Pons (tissue), 1 donor: ENCODE measurements at regions not wholly inside any gene's neighbourhood (a gene's known extent, or its start where the extent isn't known, plus 50 kb on each side); places are given as distances from the start of the nearest gene placed in this dataset.
"Not testable (repeated sequence)": the region's sequence is repeated elsewhere in the genome, so short reads cannot be mapped to it uniquely, and the experiment has no call there.

Experiments
- DNase-seq: peaks from one replicate; pipeline ENCODE4 v3.0.0-alpha.2; 2016; ENCODE audit warnings: low spot score

DNA sequence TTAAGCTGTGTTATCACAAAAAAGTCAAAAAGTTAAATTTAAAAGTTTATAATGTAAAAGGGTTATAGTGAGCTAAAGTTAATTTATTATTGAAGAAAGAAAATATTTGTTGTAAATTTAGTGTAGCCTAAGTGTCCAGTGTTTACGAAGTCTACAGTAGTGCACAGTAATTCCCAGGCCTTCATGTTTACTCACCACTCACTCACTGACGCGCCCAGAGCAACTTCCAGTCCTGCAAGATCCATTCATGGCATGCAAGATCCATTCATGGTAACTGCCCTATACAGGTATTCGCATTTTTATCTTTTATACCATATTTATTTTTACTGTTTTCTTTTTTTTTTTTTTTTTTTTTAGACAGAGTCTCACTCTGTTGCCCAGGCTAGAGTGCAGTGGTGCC lies 69.5 kb downstream of the TPRA1 start:
- no peak for DNase-seq

DNA sequence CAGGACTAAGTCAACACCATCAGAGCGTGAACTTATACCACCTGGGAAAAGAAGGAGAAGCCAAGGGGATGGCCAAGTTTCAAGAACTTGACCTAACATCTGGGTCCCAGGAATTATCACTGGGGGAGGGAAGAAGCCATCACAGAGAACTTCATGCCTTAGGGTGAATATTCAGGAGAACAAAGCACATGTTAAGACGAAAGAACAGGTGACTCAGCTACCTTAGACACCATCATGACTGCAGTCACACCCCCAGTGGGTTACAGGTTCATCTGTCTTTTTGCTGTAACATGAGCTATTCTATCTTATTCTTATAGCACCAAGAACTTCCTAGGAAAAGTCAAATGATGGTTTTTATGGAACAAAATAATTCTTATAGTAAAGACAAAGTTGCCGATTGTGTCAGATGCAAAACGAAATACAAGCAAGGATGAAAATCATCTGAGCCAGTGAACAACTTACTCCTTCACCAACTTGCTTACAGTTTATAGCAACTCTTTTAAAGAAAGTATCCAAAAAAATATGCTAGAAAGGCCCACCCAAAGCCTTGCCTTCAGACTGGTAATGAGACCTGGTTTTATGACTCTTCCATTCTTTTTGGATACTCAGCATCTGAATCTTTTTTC lies 72.0 kb downstream of the TPRA1 start:
- no peak for DNase-seq

DNA sequence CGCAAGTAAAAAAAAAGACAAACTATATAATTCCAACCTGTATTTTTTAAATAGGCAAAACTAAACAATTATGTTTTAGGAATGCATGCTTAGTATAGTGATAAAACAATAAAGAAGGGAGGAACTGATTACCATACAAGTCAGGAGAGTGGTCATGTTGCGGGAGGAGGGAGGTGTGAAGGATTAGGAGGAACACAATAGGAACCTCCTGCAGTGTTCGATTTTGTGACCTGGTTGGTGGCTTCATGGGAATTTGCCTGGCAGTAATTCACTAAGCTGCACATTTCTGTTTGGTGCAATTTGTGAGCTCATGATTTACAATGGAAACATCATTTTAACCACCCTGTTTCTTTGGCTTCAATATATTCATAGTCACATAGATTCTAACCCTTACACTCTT lies 78.3 kb downstream of the TPRA1 start:
- DNase-seq = no peak

DNA sequence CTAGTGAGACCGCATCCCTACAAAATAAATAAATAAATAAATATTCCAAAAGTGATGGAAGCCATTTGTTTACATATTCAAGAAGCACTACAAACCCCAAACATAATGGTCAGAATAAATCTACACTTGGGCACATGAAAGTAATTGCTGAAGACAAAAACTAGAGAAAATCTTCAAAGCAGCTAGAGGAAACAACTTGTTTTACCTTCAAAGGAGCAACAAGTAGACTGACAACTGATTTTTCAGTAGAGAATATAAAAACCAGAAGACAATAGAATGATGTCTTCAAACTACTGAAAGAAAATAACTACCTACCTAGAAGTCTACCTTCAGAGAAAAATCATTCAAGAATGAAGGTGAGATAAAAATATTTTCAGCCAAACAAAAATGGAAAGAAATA lies 89.4 kb downstream of the TPRA1 start:
- no peak for DNase-seq

DNA sequence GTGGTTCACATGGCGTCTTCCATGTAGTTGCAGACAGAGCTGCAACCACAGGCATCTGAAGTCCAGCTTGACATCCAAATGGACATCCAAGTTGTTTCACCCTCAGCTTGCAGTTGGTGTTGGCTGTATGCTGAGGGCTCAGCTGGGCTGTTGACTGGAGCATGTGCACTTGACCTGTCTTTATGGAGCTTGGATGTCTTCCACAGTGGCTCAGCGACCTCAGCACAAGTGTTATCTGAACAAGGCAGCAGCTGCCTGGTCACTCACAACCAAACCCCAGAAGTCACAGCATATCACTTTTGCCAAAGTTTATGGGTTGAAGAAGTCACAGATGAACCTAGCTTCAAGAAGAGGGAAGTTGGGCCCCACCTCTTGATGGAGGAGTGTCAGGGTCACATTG lies 92.9 kb downstream of the TPRA1 start:
- DNase-seq = no peak

DNA sequence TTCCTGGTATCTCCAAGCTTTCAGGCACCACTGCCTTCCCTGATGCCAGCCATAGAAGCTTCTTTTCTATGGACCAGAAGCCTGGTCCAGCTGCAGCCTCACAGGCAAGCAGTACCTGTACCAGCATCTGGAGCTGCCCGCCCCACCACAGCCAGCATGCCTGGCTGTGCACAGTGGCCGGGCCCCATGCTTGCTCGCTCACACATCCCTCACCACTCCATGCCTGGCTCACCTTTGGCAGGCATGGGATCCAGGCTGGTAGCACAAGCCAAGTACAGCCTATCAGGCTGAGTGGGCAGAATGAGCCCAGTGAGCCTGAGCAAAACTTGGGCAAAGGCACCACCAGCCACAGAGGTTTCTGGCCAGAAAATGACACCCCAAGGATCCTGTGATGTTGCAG lies 93.4 kb downstream of the TPRA1 start:
- DNase-seq = no peak

DNA sequence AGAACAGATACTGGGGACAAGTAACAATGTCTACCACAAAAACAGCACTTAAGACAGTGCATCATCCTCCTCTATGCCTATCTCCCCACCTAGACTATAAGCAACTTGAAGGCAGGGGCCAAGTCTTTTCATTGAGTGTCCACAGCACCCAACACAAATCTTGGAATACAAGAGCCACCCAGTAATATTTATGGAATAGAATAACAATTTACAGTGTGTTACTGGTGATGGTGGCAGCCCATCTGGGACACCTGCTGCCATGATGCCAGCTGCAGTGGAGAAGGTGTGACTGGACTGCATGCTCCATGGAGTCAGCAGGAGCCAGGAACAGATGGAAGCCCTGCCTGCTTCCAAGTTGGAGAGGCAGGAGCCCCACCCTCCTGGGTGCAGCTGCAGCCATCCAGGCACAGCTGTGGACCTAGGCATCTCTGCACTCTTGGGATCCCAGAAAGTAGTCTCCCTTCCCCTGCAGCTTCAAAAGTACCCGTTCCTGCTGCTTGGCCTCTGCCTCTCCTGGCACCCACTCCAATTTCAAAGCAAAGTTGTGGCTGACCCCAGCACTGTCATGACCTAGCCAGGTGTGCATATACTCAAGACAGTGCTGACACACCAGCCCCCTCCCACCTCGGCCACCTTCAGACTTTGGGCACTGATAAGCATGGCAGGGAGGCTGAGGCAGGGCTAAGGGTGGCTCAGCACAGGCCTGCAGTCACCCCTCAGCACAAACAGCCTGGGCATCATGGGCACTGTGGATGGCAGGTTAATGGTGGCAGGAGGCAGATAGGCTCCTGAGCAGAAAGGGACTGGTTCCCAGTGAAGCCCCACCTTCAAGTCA lies 94.5 kb downstream of the TPRA1 start:
- no peak for DNase-seq

DNA sequence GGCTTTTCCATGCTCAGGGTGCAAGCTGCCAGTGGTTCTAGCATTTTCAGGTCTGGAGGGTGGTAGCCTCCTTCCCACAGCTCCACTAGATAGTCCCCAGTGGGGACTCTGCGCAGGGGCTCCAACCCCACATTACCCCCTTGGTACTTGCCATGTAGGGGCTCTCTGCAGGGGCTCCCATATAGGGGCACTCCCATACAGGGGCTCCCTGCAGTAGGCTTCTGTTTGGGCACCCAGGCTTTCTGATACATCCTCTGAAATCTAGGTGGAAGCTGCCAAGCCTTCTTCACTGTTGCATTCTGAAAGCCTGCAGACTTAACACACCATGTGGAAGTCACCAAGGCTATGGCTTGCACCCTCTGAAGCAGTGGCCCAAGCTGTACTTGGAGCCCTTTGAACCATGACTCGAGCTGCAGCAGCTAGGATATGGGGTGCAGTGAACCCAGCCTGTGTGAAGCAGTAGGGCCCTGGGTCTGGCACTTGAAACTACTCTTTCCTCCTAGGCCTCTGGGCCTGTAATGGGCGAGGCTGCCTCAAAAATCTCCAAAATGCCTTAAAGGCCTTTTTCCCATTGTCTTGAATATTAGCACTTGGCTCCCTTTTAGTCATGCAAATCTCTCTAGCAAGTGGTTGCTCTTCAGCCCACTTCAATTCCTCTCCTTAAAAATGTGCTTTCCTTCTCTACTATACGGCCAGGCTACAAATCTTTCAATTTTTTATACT lies 96.4 kb downstream of the TPRA1 start:
- DNase-seq = no peak

DNA sequence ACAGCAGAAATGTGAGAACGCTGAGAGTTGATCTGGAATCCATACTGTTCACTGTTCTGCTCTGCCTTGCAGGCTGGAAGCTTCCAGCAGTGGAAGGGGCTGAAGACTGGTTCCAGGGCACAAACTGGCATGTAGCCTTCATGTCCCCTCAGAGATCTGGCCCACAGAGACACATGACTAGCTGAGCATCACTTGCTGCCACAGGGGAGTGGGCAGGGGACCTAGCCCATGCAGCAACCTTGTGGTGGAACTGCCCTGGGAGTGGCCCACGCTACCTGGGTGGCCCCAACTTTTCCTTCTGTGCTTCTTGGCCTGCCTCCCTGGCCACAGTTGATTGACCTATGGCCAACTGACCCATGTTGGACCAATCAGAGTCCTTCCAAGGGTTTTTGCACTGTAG lies 98.1 kb downstream of the TPRA1 start:
- DNase-seq = no peak

DNA sequence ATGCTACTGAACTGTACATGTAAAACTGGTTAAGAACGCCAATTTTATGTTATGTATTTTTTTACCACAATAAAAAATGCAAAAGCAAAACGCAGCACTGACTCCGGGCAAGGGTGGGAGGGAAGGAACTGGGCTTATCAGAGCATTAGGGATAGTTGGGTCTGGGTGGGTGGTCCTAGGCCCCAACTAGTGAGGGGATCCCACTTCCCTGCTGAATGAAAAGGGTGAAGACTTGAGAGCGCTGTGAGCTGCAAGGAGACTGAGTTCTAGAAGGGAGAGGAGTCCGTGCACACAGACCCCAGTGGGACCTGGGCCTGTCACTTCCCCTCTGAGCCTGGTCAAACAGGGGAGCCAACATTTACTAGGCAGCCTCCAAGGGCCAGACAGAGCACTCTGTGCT lies 98.6 kb downstream of the TPRA1 start:
- no peak for DNase-seq

DNA sequence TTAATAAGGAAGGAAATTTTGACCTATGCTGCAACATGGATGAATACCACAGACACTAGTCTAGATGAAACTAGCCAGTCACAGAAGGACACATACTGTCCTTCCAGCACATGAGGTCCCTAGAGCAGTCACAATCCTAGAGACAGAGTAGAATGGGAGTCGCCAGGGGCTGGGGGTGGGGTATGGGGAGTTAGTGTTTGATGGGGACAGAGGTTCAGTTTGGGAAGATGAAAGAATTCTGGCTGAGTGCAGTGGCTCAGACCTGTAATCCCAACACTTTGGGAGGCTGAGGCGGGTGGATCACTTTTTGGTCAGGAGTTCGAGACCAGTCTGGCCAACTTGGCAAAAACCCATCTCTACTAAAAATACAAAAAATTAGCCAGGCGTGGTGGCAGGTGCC lies 99.2 kb downstream of the TPRA1 start:
- no peak for DNase-seq

DNA sequence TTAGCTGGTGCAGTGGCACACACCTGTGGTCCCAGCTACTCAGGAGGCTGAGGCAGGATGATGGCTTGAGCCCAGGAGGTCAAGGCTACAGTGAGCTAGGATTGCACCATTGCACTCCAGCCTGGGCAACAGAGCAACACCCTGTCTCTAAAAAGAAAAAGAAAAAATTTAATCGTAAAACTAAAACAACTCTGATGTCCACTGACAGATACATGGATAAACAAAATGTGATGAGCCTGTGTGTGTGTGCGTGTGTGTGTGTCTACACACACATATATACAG lies 99.6 kb downstream of the TPRA1 start:
- DNase-seq = not testable (repeated sequence)

DNA sequence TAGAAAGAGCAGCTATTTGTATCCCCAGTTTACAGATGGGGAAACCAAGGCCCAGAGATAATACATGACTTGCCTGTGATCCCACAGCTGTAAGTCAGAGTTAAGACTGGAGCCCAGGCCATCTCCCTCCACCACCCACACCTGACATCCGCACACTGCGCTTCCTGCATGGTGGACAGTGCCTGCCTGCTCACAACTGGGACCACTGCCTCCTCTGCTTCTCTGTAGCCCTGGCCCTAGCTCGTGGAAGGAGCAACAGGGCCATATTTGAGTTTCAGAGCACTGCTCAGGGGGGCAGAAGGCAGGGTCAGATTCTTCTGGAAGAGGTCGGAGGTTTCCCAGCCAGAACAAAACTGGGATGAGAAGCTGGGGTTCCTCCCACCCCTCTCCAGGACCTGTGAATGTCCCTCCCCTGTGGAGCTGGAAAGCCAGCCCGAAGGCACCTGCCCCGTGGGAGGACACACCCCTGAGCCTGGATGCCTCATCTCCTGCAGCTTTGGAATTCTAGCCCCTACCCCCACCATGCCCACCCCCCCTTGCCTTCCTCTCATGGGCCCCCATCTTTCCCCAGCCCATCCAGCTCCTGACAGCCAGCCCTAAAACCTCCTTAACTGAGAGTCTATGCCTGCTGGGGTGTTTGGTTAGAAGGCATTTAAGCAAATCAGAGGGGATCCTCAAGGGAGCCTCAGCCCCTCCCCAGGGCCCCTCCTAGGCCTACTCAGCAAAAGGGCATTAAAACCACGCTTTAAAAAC lies 100.1 kb downstream of the TPRA1 start:
- DNase-seq = no peak

DNA sequence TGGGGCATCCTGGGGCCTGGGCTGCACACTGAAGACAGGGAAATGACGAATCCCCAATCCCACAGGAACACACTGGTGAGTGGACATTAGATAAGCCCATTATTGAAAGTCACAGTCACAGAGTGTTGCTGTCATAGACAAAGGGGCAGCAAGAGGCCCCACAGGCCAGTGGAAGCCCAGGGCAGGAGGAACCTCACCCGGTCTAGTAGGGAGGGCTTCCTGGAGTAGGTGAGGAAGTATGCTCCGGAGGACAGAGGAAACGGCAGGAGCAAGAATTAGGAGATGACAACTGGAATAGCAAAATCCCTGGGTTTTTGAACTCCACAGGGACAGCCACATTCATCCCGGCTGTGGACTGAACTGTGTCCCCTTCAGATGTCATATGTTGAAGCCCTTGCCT lies 101.2 kb downstream of the TPRA1 start:
- no peak for DNase-seq

DNA sequence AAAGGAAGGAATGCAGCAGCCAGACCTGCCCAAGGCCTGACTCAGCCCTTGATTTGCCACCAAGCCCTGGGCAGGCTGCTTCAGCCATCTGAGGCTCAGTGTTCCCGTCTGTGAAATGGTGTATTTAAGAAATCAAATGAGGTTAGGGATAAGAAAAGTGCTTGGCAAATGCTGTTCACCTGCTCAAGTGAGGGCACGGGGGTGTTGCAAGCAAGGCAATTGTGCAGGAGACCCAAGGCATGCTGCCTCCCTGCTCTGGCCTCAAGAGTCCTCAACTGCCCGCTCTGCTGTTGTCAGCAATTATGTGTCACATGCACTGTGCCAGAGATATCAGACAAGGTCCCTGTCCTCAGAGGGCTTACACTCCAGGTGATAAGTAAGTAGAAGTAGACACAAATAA lies 101.8 kb downstream of the TPRA1 start:
- no peak for DNase-seq

DNA sequence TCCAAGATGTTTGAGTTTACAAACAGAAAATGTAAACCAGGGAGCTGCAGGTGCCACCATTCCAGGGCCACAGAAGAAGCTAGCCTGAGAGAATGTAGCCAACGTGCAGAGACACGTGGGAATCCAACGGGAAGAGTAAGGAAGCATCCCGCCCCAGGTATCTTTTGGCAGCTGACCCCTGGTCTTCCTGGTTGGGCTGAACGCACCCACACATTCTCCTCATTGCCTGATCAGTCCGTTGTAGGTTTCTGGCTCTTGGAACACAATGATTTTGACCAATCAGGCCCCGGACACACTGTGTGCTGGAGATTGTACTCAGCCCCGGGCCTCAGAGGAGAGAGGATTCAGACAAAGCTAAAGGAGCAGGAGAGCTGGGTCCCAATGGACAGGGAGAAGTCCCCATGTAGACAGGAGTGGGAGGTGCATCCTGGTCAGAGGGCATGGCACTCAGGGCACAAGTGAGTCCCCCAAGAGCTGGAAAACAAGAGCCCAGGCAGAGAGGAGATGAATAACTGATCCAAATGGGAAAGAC lies 102.3 kb downstream of the TPRA1 start:
- no peak for DNase-seq

DNA sequence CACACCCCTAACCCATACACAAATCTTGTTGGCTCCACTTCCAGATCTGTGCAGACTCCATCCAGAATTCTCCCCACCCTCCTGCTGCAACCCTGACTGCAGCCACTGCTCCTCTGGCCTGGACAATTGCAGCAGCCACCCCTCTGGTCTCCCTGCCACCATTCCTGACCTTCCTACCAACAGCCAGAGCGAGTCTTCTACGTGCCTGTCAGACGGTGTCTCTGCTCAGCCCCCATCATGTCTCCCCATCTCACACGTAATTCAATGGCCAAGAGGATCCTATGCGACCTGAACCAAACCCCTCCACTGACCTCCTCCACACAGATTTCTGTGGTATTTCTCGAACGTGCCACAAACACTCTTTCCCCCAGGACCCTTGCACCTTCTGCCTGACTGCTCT lies 103.3 kb downstream of the TPRA1 start:
- DNase-seq = no peak

DNA sequence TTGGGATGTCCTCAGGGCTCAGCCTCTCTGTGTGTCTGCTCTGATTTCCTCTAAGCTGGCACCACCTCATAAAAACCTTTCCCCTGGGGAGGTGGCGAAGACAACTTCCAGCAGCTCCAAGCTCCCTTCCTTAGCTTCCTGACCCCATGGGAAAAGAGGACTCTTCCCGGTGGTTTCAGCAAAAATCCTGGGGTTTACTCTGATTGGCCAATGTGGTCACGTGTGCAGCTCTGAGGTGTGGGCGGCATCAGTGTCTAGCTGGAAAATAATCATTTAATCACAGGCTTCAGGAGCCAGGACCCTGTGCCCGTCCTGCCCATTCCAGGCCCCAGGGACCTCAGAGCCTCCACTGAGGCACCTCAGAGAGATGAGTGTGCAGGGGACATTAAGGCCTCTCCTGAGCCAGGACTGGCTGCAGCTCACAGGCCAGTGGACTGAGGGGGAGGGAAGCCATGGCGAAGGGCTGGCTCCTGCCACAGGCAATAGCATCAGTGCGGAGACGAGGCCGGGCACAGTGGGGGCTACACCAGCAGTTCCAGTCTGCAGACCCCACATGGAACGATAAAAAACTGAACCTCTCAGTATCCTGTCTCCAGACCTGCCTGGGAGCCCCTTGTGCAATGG lies 104.1 kb downstream of the TPRA1 start:
- no peak for DNase-seq

DNA sequence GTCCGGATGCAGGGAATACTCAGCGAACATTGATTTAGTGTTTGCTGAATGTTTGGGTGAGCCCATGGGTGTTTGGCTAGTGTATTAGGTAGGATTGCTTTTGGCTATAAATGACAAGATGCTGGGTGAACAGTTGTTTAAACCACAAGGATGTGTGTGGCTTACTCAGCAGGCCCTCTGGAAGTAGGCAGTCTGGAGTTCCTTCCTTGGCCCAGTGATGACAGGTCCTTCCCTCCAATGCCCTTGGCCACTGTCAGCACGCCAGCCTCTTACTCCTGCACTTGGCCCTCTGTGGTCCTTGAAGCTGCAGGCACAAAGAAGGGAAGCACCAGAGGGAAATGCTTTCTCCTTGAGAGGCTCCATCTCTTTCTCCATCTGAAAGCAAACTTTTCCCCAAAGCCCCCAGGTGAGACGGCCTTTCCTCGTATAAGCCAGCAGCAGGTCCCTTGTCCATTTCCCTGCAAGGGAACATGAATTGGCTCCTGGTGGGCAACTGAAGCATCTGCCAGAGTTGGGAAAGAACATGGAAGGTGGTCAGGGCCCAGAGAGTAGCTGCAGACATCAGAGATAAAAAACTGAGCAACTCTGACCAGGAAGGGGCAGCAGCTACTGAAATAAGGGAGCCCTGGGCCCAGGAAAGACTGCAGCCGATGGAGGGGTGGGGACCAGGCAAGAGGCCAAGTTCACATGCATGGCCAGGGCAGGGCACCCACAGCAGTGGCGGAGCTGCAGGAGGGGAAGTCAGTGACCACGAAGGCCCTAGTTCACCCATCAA lies 105.0 kb downstream of the TPRA1 start:
- DNase-seq = no peak

DNA sequence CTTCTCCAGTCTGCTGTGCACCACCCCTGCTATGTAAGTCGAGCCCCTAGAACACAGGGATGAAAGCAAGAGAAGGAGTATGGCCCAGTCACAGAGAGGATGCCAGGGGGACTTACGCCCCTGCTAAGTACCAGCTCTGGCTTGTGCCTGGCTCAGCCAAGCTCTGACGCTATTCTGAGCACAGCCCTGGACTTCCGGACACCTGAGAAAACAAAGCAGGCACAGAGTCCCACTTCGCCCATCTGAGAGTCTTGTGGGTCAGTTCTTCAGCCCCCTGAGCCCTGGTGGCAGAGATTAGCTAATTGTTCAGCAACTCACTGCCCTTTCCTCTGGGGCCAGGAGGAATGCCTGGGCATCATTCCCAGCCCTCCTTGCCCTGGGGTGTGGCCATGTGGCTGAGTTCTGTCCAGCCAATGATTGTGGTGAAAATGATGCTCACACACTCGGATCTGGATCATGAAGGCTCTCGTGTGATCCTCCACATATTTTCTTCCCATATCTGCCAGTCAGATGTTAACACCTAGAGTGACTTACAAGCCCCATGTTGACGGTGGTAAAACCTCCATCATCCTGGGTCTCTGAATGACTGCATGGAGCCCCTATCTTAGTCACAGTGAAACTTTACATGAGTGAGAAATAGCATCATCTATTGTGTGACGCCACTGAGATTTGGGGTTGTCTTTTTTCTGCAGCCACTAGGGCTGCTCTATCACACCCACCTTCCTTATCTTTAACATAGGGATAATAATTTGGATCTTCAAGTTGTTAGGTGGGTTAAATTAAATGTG lies 105.7 kb downstream of the TPRA1 start:
- DNase-seq = no peak
